RWPE2 (cell line): ENCODE measurements at regions not wholly inside any gene's neighbourhood (a gene's known extent, or its start where the extent isn't known, plus 50 kb on each side); places are given as distances from the start of the nearest gene placed in this dataset.

ENCODE experiments used
- ATAC-seq: fragments of 200-7000 bp; cut with Tn5 transposase; 3 replicates; pipeline ENCODE4 v1.9.1; 2021; ENCODE audit warnings: low read depth
- DNase-seq: peaks from one replicate; pipeline ENCODE4 v3.0.0-alpha.2; 2020; ENCODE audit warnings: low spot score
- H3K27ac ChIP-seq: fragments of 450-650 bp; 2 replicates; pipeline ENCODE4 v1.5.1; 2017; ENCODE audit warnings: mild to moderate bottlenecking; ENCODE audit not compliant: poor library complexity, severe bottlenecking
- H3K27me3 ChIP-seq: fragments of 250-450 bp; sonication (Bioruptor Pico); 2 replicates; pipeline ENCODE4 v1.5.1; 2021; ENCODE audit warnings: mild to moderate bottlenecking, moderate library complexity; ENCODE audit not compliant: insufficient read depth, poor library complexity, severe bottlenecking
- H3K36me3 ChIP-seq: fragments of 250-450 bp; sonication (Bioruptor Pico); 2 replicates; pipeline ENCODE4 v1.5.1; 2020; ENCODE audit warnings: low read depth, mild to moderate bottlenecking, moderate library complexity
- H3K4me1 ChIP-seq: fragments of 250-450 bp; sonication (Bioruptor Pico); 2 replicates; pipeline ENCODE4 v1.5.1; 2021; ENCODE audit warnings: mild to moderate bottlenecking, moderate library complexity; ENCODE audit not compliant: insufficient read depth, poor library complexity, severe bottlenecking
- H3K4me3 ChIP-seq: fragments of 250-450 bp; sonication (Bioruptor Pico); 2 replicates; pipeline ENCODE4 v1.5.1; 2021; ENCODE audit warnings: mild to moderate bottlenecking, moderate library complexity; ENCODE audit not compliant: severe bottlenecking
- H3K9me3 ChIP-seq: fragments of 250-450 bp; sonication (Bioruptor Pico); 2 replicates; pipeline ENCODE4 v1.5.1; 2021; ENCODE audit warnings: mild to moderate bottlenecking, moderate library complexity; ENCODE audit not compliant: severe bottlenecking
- CTCF ChIP-seq: fragments of 450-650 bp; IDR thresholded peaks from one replicate; pipeline ENCODE4 v1.5.1; 2017; ENCODE audit warnings: mild to moderate bottlenecking, moderate library complexity; ENCODE audit not compliant: poor library complexity, severe bottlenecking

GRCh38 chr2:196275646-196276352, 104.4 kb upstream of the STK17B start:
- Histone ChIP-seq H3K4me3 (no peak overlapping the region), H3K27ac (no peak overlapping the region)
- no peak for DNase-seq

GRCh38 chr2:196276421-196276820, 105.0 kb upstream of the STK17B start:
- Histone ChIP-seq H3K4me3 (no peak overlapping the region), H3K27ac (no peak overlapping the region), H3K36me3 (no peaks in the 10 kb centered on the region), H3K27me3 (no peaks in the 10 kb centered on the region), H3K9me3 (no peaks in the 10 kb centered on the region), H3K4me1 (peaks cover 7% of the 10 kb centered on the region)
- no peak for TF ChIP-seq CTCF
- ATAC-seq: no peak
- no peak for DNase-seq

More at GRCh38 chr2:196275646-196276352, 104.4 kb upstream of the STK17B start:
- Histone ChIP-seq H3K4me1 (peaks cover 7% of the 10 kb centered on the region), H3K9me3 (no peaks in the 10 kb centered on the region), H3K27me3 (no peaks in the 10 kb centered on the region), H3K36me3 (no peaks in the 10 kb centered on the region)
- no peak for TF ChIP-seq CTCF
- peak; percentile 19; the same call in 2 of the 3 replicates for ATAC-seq

GRCh38 chr2:196277002-196277401, 105.6 kb upstream of the STK17B start:
- DNase-seq (no peak), ATAC-seq (no peak)
- H3K36me3 ChIP-seq: no peaks in the 10 kb centered on the region
- H3K27me3 ChIP-seq: no peaks in the 10 kb centered on the region
- H3K9me3 ChIP-seq: no peaks in the 10 kb centered on the region
- peak; percentile 75 for TF ChIP-seq CTCF
- peaks cover 7% of the 10 kb centered on the region for H3K4me1 ChIP-seq
- no peak overlapping the region for H3K4me3 ChIP-seq
- no peak overlapping the region for H3K27ac ChIP-seq

- Histone ChIP-seq H3K27me3 (no peaks in the 10 kb centered on the region), H3K27ac (peak overlapping the region; percentile 29), H3K36me3 (no peaks in the 10 kb centered on the region), H3K4me1 (peaks cover 7% of the 10 kb centered on the region), H3K4me3 (no peak overlapping the region), H3K9me3 (no peaks in the 10 kb centered on the region)
- TF ChIP-seq CTCF: no peak
- DNase-seq (no peak), ATAC-seq (peak; percentile 77; the same call in 2 of the 3 replicates)
Observed at GRCh38 chr2:196278491-196278911, 107.1 kb upstream of the STK17B start.

GRCh38 chr2:196279541-196279940, 108.2 kb upstream of the STK17B start:
- H3K36me3 ChIP-seq: no peaks in the 10 kb centered on the region
- TF ChIP-seq CTCF: no peak
- H3K27ac ChIP-seq: peak overlapping the region; percentile 29
- peaks cover 6% of the 10 kb centered on the region for H3K4me1 ChIP-seq
- no peak for ATAC-seq
- H3K4me3 ChIP-seq: no peak overlapping the region
- no peaks in the 10 kb centered on the region for H3K27me3 ChIP-seq
- DNase-seq: no peak
- H3K9me3 ChIP-seq: no peaks in the 10 kb centered on the region
